ENCODE measurements at regions not wholly inside any gene's neighbourhood (a gene's known extent, or its start where the extent isn't known, plus 50 kb on each side); places are given as distances from the start of the nearest gene placed in this dataset.

- DNase-seq (ENCODE audit: low spot score), result no peak
- no peak for TF ChIP-seq CTCF (IDR thresholded peaks at IDR 0.05; ENCODE audit: extremely low read depth, missing control alignments)
Measured at GRCh38 chr1:118258975-118259374, 73.9 kb upstream of the SPAG17 start.

GRCh38 chr1:118257946-118258345 is 72.9 kb upstream of the SPAG17 start:
- DNase-seq (ENCODE audit: low spot score), result no peak
- no peak for TF ChIP-seq CTCF (IDR thresholded peaks at IDR 0.05; ENCODE audit: extremely low read depth, missing control alignments)

GRCh38 chr1:118254491-118255425 is 69.7 kb upstream of the SPAG17 start:
- DNase-seq (ENCODE audit: low spot score), result no peak
- no peak for TF ChIP-seq CTCF (IDR thresholded peaks at IDR 0.05; ENCODE audit: extremely low read depth, missing control alignments)

- DNase-seq (ENCODE audit: low spot score), result no peak
- no peak for TF ChIP-seq CTCF (IDR thresholded peaks at IDR 0.05; ENCODE audit: extremely low read depth, missing control alignments)
Measured at GRCh38 chr1:118254001-118254400, 69.0 kb upstream of the SPAG17 start.

GRCh38 chr1:118253053-118253915 is 68.3 kb upstream of the SPAG17 start:
- DNase-seq (ENCODE audit: low spot score), result no peak

GRCh38 chr1:118252624-118253023 is 67.6 kb upstream of the SPAG17 start:
- no peak for DNase-seq (ENCODE audit: low spot score)

More at GRCh38 chr1:118253053-118253915, 68.3 kb upstream of the SPAG17 start:
- no peak for TF ChIP-seq CTCF (IDR thresholded peaks at IDR 0.05; ENCODE audit: extremely low read depth, missing control alignments)

More at GRCh38 chr1:118252624-118253023, 67.6 kb upstream of the SPAG17 start:
- TF ChIP-seq CTCF (IDR thresholded peaks at IDR 0.05; ENCODE audit: extremely low read depth, missing control alignments), result no peak

All from GM20000 (cell line).